ENCODE measurements at regions not wholly inside any gene's neighbourhood (a gene's known extent, or its start where the extent isn't known, plus 50 kb on each side); places are given as distances from the start of the nearest gene placed in this dataset.

DNA sequence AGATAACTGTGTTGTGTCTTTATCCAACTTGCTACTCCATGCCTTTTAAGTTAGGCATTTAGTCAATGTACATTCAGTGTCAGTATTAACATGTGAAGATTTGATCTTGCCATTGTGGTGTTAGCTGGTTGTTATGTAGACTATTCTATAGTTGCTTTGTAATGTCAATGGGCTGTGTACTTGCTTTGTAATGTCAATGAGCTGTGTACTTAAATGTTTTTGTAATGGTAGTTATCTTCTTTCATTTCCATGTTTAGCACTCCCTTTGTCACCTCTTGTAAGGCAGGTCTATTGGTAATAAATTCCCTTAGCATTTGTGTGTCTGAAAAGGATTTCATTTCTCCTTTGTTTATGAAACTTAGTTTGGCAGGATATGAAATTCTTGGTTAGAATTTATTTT, 53.4 kb downstream of the MC4R start:
- no peaks in the 10 kb centered on the region for H3K36me3 ChIP-seq (ENCODE audit: control insufficient read depth in 4 of 4, insufficient read depth in 4 of 4, low read length in 3 of 4)
- no peaks in the 10 kb centered on the region for H3K27me3 ChIP-seq (replicated peaks in 2 of 5; ENCODE audit: control insufficient read depth in 4 of 5, insufficient read depth in 5 of 5, low read length in 4 of 5)
- H3K4me1 ChIP-seq (ENCODE audit: control extremely low read depth in 1 of 4, control insufficient read depth in 4 of 4, insufficient read depth in 4 of 4, low read length in 3 of 4) = no peaks in the 10 kb centered on the region
- POLR2A ChIA-PET = no interaction called here
- H3K27ac ChIP-seq (ENCODE audit: insufficient read depth in 1 of 2, low read depth in 1 of 2, low read length in 2 of 2, poor library complexity in 1 of 2, severe bottlenecking in 2 of 2) = no peak overlapping the region
- no peak for DNase-seq
- no peaks in the 10 kb centered on the region for H3K9me3 ChIP-seq (ENCODE audit: control extremely low read depth in 1 of 5, control insufficient read depth in 4 of 5, insufficient read depth in 2 of 5, low read depth in 1 of 5, low read length in 4 of 5)
- CTCF ChIA-PET = no interaction called here
- H3K4me3 ChIP-seq (ENCODE audit: control insufficient read depth in 1 of 7, extremely low read depth in 1 of 7, insufficient read depth in 4 of 7, low read depth in 2 of 7, low read length in 6 of 7) = no peak overlapping the region

GRCh38 chr18:60311676-60312360, 60.8 kb downstream of the MC4R start:
- no CpG with 5 or more reads among the region's 1 CpG for WGBS (ENCODE audit: insufficient coverage)
- H3K27me3 ChIP-seq (replicated peaks in 2 of 5; ENCODE audit: control insufficient read depth in 4 of 5, insufficient read depth in 5 of 5, low read length in 4 of 5) = no peaks in the 10 kb centered on the region
- H3K9me3 ChIP-seq (ENCODE audit: control extremely low read depth in 1 of 5, control insufficient read depth in 4 of 5, insufficient read depth in 2 of 5, low read depth in 1 of 5, low read length in 4 of 5) = peaks cover 0 to 3% (median 0%) of the 10 kb centered on the region in 5 experiments
- ChIA-PET POLR2A (no interaction called here), CTCF (no interaction called here)
- H3K4me3 ChIP-seq (ENCODE audit: control insufficient read depth in 1 of 7, extremely low read depth in 1 of 7, insufficient read depth in 4 of 7, low read depth in 2 of 7, low read length in 6 of 7) = no peak overlapping the region
- no peak for DNase-seq
- no peaks in the 10 kb centered on the region for H3K4me1 ChIP-seq (ENCODE audit: control extremely low read depth in 1 of 4, control insufficient read depth in 4 of 4, insufficient read depth in 4 of 4, low read length in 3 of 4)
- no peak overlapping the region for H3K27ac ChIP-seq (ENCODE audit: insufficient read depth in 1 of 2, low read depth in 1 of 2, low read length in 2 of 2, poor library complexity in 1 of 2, severe bottlenecking in 2 of 2)
- no peaks in the 10 kb centered on the region for H3K36me3 ChIP-seq (ENCODE audit: control insufficient read depth in 4 of 4, insufficient read depth in 4 of 4, low read length in 3 of 4)

DNA sequence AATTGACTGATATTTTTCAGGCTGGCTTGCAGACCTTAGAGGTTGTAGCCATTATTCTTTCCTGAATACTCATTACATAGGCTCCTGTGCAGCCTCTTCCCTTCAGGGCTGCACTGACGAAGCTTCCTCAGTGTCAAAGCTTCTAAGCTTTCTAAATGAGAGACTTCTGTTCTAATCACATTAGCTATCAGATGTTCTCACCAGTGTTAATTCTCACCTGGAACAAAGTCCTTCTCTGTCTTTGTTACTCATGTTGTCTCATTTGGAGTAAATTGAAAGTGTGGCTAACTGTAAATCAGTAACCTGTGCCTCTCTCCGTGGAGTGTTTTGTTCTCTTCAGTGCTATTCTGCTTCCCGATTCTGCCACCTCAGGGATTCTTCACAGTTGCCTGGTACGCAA, 76.9 kb downstream of the MC4R start:
- Histone ChIP-seq H3K27me3 (replicated peaks in 2 of 5; ENCODE audit: control insufficient read depth in 4 of 5, insufficient read depth in 5 of 5, low read length in 4 of 5) (peaks cover 0 to 2% (median 0%) of the 10 kb centered on the region in 5 experiments), H3K9me3 (ENCODE audit: control extremely low read depth in 1 of 5, control insufficient read depth in 4 of 5, insufficient read depth in 2 of 5, low read depth in 1 of 5, low read length in 4 of 5) (no peaks in the 10 kb centered on the region), H3K27ac (ENCODE audit: insufficient read depth in 1 of 2, low read depth in 1 of 2, low read length in 2 of 2, poor library complexity in 1 of 2, severe bottlenecking in 2 of 2) (no peak overlapping the region), H3K4me3 (ENCODE audit: control insufficient read depth in 1 of 7, extremely low read depth in 1 of 7, insufficient read depth in 4 of 7, low read depth in 2 of 7, low read length in 6 of 7) (no peak overlapping the region), H3K36me3 (ENCODE audit: control insufficient read depth in 4 of 4, insufficient read depth in 4 of 4, low read length in 3 of 4) (no peaks in the 10 kb centered on the region), H3K4me1 (ENCODE audit: control extremely low read depth in 1 of 4, control insufficient read depth in 4 of 4, insufficient read depth in 4 of 4, low read length in 3 of 4) (no peaks in the 10 kb centered on the region)
- ChIA-PET POLR2A (no interaction called here), CTCF (no interaction called here)
- DNase-seq = no peak
- WGBS (ENCODE audit: insufficient coverage) = 95% methylated on average over 3 of the region's 4 CpGs

- Histone ChIP-seq H3K27me3 (replicated peaks in 2 of 5; ENCODE audit: control insufficient read depth in 4 of 5, insufficient read depth in 5 of 5, low read length in 4 of 5) (no peaks in the 10 kb centered on the region), H3K9me3 (ENCODE audit: control extremely low read depth in 1 of 5, control insufficient read depth in 4 of 5, insufficient read depth in 2 of 5, low read depth in 1 of 5, low read length in 4 of 5) (no peaks in the 10 kb centered on the region), H3K36me3 (ENCODE audit: control insufficient read depth in 4 of 4, insufficient read depth in 4 of 4, low read length in 3 of 4) (no peaks in the 10 kb centered on the region), H3K4me3 (ENCODE audit: control insufficient read depth in 1 of 7, extremely low read depth in 1 of 7, insufficient read depth in 4 of 7, low read depth in 2 of 7, low read length in 6 of 7) (no peak overlapping the region), H3K27ac (ENCODE audit: insufficient read depth in 1 of 2, low read depth in 1 of 2, low read length in 2 of 2, poor library complexity in 1 of 2, severe bottlenecking in 2 of 2) (no peak overlapping the region), H3K4me1 (ENCODE audit: control extremely low read depth in 1 of 4, control insufficient read depth in 4 of 4, insufficient read depth in 4 of 4, low read length in 3 of 4) (no peaks in the 10 kb centered on the region)
- ChIA-PET CTCF (no interaction called here), POLR2A (no interaction called here)
- WGBS (ENCODE audit: insufficient coverage) = no CpG with 5 or more reads among the region's 4 CpGs
- DNase-seq = no peak
These were observed 80.4 kb downstream of the MC4R start for GRCh38 chr18:60292186-60292585.

GRCh38 chr18:60279391-60279790, 93.2 kb downstream of the MC4R start:
- WGBS (ENCODE audit: insufficient coverage) = no CpG with 5 or more reads among the region's 1 CpG
- no peak for DNase-seq
- Histone ChIP-seq H3K9me3 (ENCODE audit: control extremely low read depth in 1 of 5, control insufficient read depth in 4 of 5, insufficient read depth in 2 of 5, low read depth in 1 of 5, low read length in 4 of 5) (no peaks in the 10 kb centered on the region), H3K27me3 (replicated peaks in 2 of 5; ENCODE audit: control insufficient read depth in 4 of 5, insufficient read depth in 5 of 5, low read length in 4 of 5) (no peaks in the 10 kb centered on the region), H3K4me1 (ENCODE audit: control extremely low read depth in 1 of 4, control insufficient read depth in 4 of 4, insufficient read depth in 4 of 4, low read length in 3 of 4) (no peaks in the 10 kb centered on the region), H3K36me3 (ENCODE audit: control insufficient read depth in 4 of 4, insufficient read depth in 4 of 4, low read length in 3 of 4) (no peaks in the 10 kb centered on the region), H3K27ac (ENCODE audit: insufficient read depth in 1 of 2, low read depth in 1 of 2, low read length in 2 of 2, poor library complexity in 1 of 2, severe bottlenecking in 2 of 2) (no peak overlapping the region), H3K4me3 (ENCODE audit: control insufficient read depth in 1 of 7, extremely low read depth in 1 of 7, insufficient read depth in 4 of 7, low read depth in 2 of 7, low read length in 6 of 7) (no peak overlapping the region)
- ChIA-PET POLR2A (no interaction called here), CTCF (no interaction called here)

GRCh38 chr18:60277855-60278480, 94.6 kb downstream of the MC4R start:
- H3K27ac ChIP-seq (ENCODE audit: insufficient read depth in 1 of 2, low read depth in 1 of 2, low read length in 2 of 2, poor library complexity in 1 of 2, severe bottlenecking in 2 of 2) = no peak overlapping the region
- no peaks in the 10 kb centered on the region for H3K4me1 ChIP-seq (ENCODE audit: control extremely low read depth in 1 of 4, control insufficient read depth in 4 of 4, insufficient read depth in 4 of 4, low read length in 3 of 4)
- ChIA-PET POLR2A (no interaction called here), CTCF (no interaction called here)
- H3K27me3 ChIP-seq (replicated peaks in 2 of 5; ENCODE audit: control insufficient read depth in 4 of 5, insufficient read depth in 5 of 5, low read length in 4 of 5) = no peaks in the 10 kb centered on the region
- no CpG with 5 or more reads among the region's 4 CpGs for WGBS (ENCODE audit: insufficient coverage)
- no peak overlapping the region for H3K4me3 ChIP-seq (ENCODE audit: control insufficient read depth in 1 of 7, extremely low read depth in 1 of 7, insufficient read depth in 4 of 7, low read depth in 2 of 7, low read length in 6 of 7)
- no peaks in the 10 kb centered on the region for H3K9me3 ChIP-seq (ENCODE audit: control extremely low read depth in 1 of 5, control insufficient read depth in 4 of 5, insufficient read depth in 2 of 5, low read depth in 1 of 5, low read length in 4 of 5)
- no peaks in the 10 kb centered on the region for H3K36me3 ChIP-seq (ENCODE audit: control insufficient read depth in 4 of 4, insufficient read depth in 4 of 4, low read length in 3 of 4)
- no peak for DNase-seq

DNA sequence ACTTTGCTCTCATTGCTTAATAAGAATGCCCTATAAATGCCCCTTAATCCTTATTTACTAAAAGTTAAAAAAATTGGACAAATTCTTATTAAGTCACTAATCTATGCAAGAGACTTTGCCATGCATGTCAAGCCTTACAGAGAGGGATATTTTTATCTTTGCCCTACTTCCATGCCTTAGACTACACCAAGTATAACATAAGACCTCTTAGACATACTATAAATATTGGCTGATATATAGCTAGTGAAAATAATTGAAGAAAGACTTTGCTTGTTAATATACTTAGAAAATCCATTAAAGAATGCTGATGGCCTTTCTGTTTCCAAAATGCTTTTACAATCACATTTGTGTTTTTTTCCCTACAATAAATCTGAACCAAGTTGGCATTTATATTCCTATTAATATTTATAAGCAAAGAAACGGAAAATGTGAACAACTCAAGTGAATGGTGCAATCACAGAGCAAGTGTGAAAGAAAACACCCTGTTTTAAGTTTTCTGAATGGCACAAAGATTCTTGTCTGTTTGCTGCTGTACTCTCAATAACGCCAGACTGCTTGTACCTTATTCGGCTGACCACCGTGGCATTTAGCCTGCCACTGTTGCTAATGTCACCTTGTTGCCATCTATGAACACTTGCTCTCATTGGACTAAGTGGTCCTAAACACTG, 105.0 kb downstream of the MC4R start:
- no peak for DNase-seq
- H3K27ac ChIP-seq (ENCODE audit: insufficient read depth in 1 of 2, low read depth in 1 of 2, low read length in 2 of 2, poor library complexity in 1 of 2, severe bottlenecking in 2 of 2) = no peak overlapping the region
- CTCF ChIA-PET = no interaction called here
- no peaks in the 10 kb centered on the region for H3K27me3 ChIP-seq (replicated peaks in 2 of 5; ENCODE audit: control insufficient read depth in 4 of 5, insufficient read depth in 5 of 5, low read length in 4 of 5)
- no peak overlapping the region for H3K4me3 ChIP-seq (ENCODE audit: control insufficient read depth in 1 of 7, extremely low read depth in 1 of 7, insufficient read depth in 4 of 7, low read depth in 2 of 7, low read length in 6 of 7)
- H3K36me3 ChIP-seq (ENCODE audit: control insufficient read depth in 4 of 4, insufficient read depth in 4 of 4, low read length in 3 of 4) = no peaks in the 10 kb centered on the region
- POLR2A ChIA-PET = no interaction called here
- WGBS (ENCODE audit: insufficient coverage) = 95% methylated on average over 4 of the region's 4 CpGs
- H3K9me3 ChIP-seq (ENCODE audit: control extremely low read depth in 1 of 5, control insufficient read depth in 4 of 5, insufficient read depth in 2 of 5, low read depth in 1 of 5, low read length in 4 of 5) = no peaks in the 10 kb centered on the region
- no peaks in the 10 kb centered on the region for H3K4me1 ChIP-seq (ENCODE audit: control extremely low read depth in 1 of 4, control insufficient read depth in 4 of 4, insufficient read depth in 4 of 4, low read length in 3 of 4)
